AG09309 (cell line): ENCODE measurements at regions not wholly inside any gene's neighbourhood (a gene's known extent, or its start where the extent isn't known, plus 50 kb on each side); places are given as distances from the start of the nearest gene placed in this dataset.

ENCODE experiments used
- DNase-seq: peaks from one replicate; pipeline ENCODE4 v3.0.0-alpha.2; 2010; ENCODE audit warnings: low read depth
- H3K4me3 ChIP-seq: 2 replicates; pipeline ENCODE4 v1.5.1; 2011; ENCODE audit warnings: mild to moderate bottlenecking, low read depth, low read length, moderate library complexity; ENCODE audit not compliant: control insufficient read depth
- TF ChIP-seq, protein P1 (sequence below): IDR thresholded peaks from 2 replicates; pipeline ENCODE4 v1.5.1; 2011; ENCODE audit warnings: mild to moderate bottlenecking, low read depth, low read length, inconsistent platforms; ENCODE audit not compliant: insufficient read depth, control insufficient read depth; ENCODE audit errors: missing control alignments

DNA sequence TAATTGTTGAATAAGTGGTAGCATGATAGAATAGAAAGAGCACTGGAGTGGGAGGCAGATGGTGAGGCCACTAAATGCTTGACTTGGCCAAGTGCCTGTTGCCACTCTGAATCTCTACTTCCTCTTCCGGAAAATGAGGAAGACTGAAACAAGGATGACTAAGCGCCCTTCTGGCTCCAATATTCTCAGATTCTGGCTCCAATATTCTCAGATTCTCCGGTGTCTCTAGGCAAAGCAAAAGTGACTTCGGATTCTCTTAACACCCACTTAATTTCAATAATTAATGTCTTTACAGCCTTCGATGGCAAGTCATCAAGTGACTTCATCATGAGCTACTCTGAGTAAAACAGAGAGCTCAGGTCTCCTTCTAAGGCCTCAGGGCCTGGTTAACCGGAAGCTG lies 402.2 kb upstream of the FGF13 start:
- DNase-seq: no peak
- TF ChIP-seq, protein P1, sequence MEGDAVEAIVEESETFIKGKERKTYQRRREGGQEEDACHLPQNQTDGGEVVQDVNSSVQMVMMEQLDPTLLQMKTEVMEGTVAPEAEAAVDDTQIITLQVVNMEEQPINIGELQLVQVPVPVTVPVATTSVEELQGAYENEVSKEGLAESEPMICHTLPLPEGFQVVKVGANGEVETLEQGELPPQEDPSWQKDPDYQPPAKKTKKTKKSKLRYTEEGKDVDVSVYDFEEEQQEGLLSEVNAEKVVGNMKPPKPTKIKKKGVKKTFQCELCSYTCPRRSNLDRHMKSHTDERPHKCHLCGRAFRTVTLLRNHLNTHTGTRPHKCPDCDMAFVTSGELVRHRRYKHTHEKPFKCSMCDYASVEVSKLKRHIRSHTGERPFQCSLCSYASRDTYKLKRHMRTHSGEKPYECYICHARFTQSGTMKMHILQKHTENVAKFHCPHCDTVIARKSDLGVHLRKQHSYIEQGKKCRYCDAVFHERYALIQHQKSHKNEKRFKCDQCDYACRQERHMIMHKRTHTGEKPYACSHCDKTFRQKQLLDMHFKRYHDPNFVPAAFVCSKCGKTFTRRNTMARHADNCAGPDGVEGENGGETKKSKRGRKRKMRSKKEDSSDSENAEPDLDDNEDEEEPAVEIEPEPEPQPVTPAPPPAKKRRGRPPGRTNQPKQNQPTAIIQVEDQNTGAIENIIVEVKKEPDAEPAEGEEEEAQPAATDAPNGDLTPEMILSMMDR: no peak
- no peak overlapping the region for H3K4me3 ChIP-seq

- H3K4me3 ChIP-seq: no peak overlapping the region
Measured at GRCh38 chrX:139112432-139112831, 400.9 kb upstream of the FGF13 start.

DNA sequence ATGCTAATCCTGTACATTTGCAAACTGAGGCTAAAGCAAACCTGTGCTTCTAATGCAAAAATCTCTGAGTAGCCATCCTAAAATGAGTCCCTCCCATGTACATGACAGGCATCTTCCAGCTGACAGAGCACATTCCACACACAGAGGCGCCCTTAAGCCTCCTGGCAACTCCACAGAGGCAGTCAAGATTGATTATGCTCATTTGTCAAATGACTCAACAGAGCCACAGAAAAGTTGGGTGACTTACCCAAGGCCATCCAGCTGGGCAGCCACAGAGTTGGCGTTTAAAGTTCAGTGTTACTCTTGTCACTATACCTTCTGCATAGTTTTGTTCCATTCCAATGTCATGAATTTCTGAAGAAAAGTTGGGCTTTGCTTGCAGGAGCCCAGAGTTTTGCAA lies 394.6 kb upstream of the FGF13 start:
- DNase-seq: no peak

More at GRCh38 chrX:139112432-139112831, 400.9 kb upstream of the FGF13 start:
- TF ChIP-seq, protein P1: no peak
- no peak for DNase-seq

GRCh38 chrX:139094671-139095592 lies 383.4 kb upstream of the FGF13 start:
- no peak overlapping the region for H3K4me3 ChIP-seq
- TF ChIP-seq, protein P1: no peak
- no peak for DNase-seq

More for the DNA sequence above, 394.6 kb upstream of the FGF13 start:
- TF ChIP-seq, protein P1: no peak
- no peak overlapping the region for H3K4me3 ChIP-seq

DNA sequence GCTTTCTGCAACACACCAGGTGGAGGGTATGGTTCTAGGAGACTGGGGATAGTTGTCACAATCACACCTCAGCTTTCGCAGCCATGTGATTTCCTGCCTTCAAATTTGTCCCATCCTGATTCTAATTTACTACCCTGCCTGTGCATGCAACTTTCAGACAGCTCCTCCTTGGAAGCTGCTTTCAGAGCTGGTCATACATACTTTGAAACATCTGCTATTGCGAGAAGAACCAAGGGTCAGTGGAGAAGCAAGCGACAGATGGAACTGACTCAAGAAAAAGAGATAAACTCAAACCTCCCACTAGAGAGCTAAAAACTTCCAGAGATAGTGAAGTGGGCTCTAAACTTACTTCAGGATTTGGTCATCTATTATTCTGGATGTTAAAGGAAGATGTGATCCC lies 381.7 kb upstream of the FGF13 start:
- TF ChIP-seq, protein P1: no peak
- H3K4me3 ChIP-seq: no peak overlapping the region
- DNase-seq: no peak

GRCh38 chrX:139091878-139092277 lies 380.4 kb upstream of the FGF13 start:
- DNase-seq: no peak
- TF ChIP-seq, protein P1: no peak
- no peak overlapping the region for H3K4me3 ChIP-seq

DNA sequence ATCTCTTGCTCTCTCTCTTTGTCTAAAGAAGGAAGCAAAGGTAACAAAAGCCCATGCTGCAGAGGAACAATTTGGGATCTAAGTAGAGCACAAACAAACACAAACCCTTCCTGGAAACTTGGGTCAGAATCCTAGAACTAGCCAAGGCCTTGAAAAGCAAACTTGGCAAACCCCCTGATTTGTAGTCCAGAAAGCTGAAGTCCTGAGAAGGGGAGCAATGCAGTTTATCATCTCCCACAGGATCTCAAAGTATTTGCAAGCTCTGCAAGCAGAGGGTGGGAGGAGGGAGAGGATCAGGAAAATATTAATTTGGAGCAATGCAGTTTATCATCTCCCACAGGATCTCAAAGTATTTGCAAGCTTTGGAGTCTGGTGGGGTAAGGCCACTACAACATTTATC lies 379.5 kb upstream of the FGF13 start:
- H3K4me3 ChIP-seq: no peak overlapping the region
- TF ChIP-seq, protein P1: no peak
- DNase-seq: no peak
